GM19455 (cell line): ENCODE measurements at regions not wholly inside any gene's neighbourhood (a gene's known extent, or its start where the extent isn't known, plus 50 kb on each side); places are given as distances from the start of the nearest gene placed in this dataset.

Experiments
- ATAC-seq: cut with Tn5 transposase; IDR thresholded peaks from one replicate; pipeline ENCODE4 v1.9.1; 2021; ENCODE audit not compliant: unreplicated experiment

GRCh38 chr2:237170020-237170419, 84.3 kb downstream of the COPS8 start:
- no peak for ATAC-seq

GRCh38 chr2:237171396-237171795, 85.7 kb downstream of the COPS8 start:
- ATAC-seq, result no peak

GRCh38 chr2:237171881-237172280, 86.2 kb downstream of the COPS8 start:
- ATAC-seq, result no peak

- ATAC-seq, result no peak
Measured at GRCh38 chr2:237177052-237177451, 91.4 kb downstream of the COPS8 start.

- ATAC-seq, result no peak
Measured at GRCh38 chr2:237177986-237178385, 92.3 kb downstream of the COPS8 start.

- ATAC-seq, result no peak
Measured at GRCh38 chr2:237178396-237178795, 92.7 kb downstream of the COPS8 start.

- ATAC-seq, result no peak
Measured at GRCh38 chr2:237179161-237179560, 93.5 kb downstream of the COPS8 start.

GRCh38 chr2:237180187-237180586, 94.5 kb downstream of the COPS8 start:
- ATAC-seq, result no peak

- ATAC-seq, result no peak
Measured at GRCh38 chr2:237180987-237181386, 95.3 kb downstream of the COPS8 start.

GRCh38 chr2:237181844-237182243, 96.2 kb downstream of the COPS8 start:
- ATAC-seq, result no peak

- no peak for ATAC-seq
Measured at GRCh38 chr2:237182422-237183123, 96.9 kb downstream of the COPS8 start.

- ATAC-seq, result no peak
Measured at GRCh38 chr2:237184192-237184918, 98.7 kb downstream of the COPS8 start.

- no peak for ATAC-seq
Measured at GRCh38 chr2:237184919-237185552, 99.3 kb downstream of the COPS8 start.

- no peak for ATAC-seq
Measured at GRCh38 chr2:237185553-237185925, 99.8 kb downstream of the COPS8 start.

- no peak for ATAC-seq
Measured at GRCh38 chr2:237189799-237190198, 104.1 kb downstream of the COPS8 start.

GRCh38 chr2:237190966-237191713, 105.5 kb downstream of the COPS8 start:
- no peak for ATAC-seq

- no peak for ATAC-seq
Measured at GRCh38 chr2:237191714-237192081, 106.0 kb downstream of the COPS8 start.

- no peak for ATAC-seq
Measured at GRCh38 chr2:237192881-237193280, 107.2 kb downstream of the COPS8 start.

GRCh38 chr2:237193436-237193835, 107.7 kb downstream of the COPS8 start:
- no peak for ATAC-seq

- ATAC-seq, result no peak
Measured at GRCh38 chr2:237194081-237194480, 108.4 kb downstream of the COPS8 start.

- ATAC-seq, result no peak
Measured at GRCh38 chr2:237194906-237195305, 109.2 kb downstream of the COPS8 start.
